H1 (cell line): ENCODE measurements at regions not wholly inside any gene's neighbourhood (a gene's known extent, or its start where the extent isn't known, plus 50 kb on each side); places are given as distances from the start of the nearest gene placed in this dataset.

Experiments
- CTCF ChIA-PET: fragments of 300-600 bp; sonication (Branson Sonifier 250); formaldehyde crosslinking; loops from one replicate; lab custom pipeline; 2021; ENCODE audit not compliant: partially characterized antibody; lab: Charles Lee
- POLR2A ChIA-PET: fragments of 300-600 bp; sonication (Branson Sonifier 250); formaldehyde crosslinking; loops from one replicate; lab custom pipeline; 2021; ENCODE audit warnings: inconsistent platforms; ENCODE audit not compliant: partially characterized antibody; lab: Charles Lee
- DNase-seq, 2 experiments: peaks; one replicate each; pipeline versions ENCODE4 v3.0.0 to v3.0.0-alpha.2; 2010 to 2022; ENCODE audit warnings: low spot score in 2 of 2, low read depth in 1 of 2, mixed read lengths in 1 of 2
- FAIRE-seq: peaks from 2 replicates; lab custom pipeline; 2011; peaks lifted over from hg19 to GRCh38; lab: Jason Lieb, UNC
- H2AFZ ChIP-seq: 2 replicates; pipeline ENCODE4 v1.8.1; 2012; ENCODE audit warnings: low read length, inconsistent platforms
- H2AK5ac ChIP-seq: 2 replicates; pipeline ENCODE4 v1.6.1; 2013; ENCODE audit warnings: low read depth, low read length
- H2BK120ac ChIP-seq: replicated peaks from 2 replicates; pipeline ENCODE3; 2013; ENCODE audit warnings: low read depth, low read length, inconsistent platforms
- H2BK12ac ChIP-seq: 2 replicates; pipeline ENCODE4 v1.6.1; 2013; ENCODE audit warnings: low read depth, low read length
- H2BK15ac ChIP-seq: 2 replicates; pipeline ENCODE4 v1.6.1; 2013; ENCODE audit warnings: low read length
- H2BK20ac ChIP-seq: 2 replicates; pipeline ENCODE4 v1.6.1; 2013; ENCODE audit warnings: low read length
- H2BK5ac ChIP-seq: 2 replicates; pipeline ENCODE4 v1.6.1; 2013; ENCODE audit warnings: low read depth, low read length
- H3K14ac ChIP-seq: 2 replicates; pipeline ENCODE4 v1.6.1; 2013; ENCODE audit warnings: inconsistent platforms; ENCODE audit not compliant: insufficient read length
- H3K18ac ChIP-seq: 2 replicates; pipeline ENCODE4 v1.6.1; 2013; ENCODE audit warnings: low read length; ENCODE audit errors: extremely low read depth
- H3K23ac ChIP-seq: 2 replicates; pipeline ENCODE4 v1.6.1; 2013; ENCODE audit warnings: inconsistent platforms; ENCODE audit not compliant: insufficient read length
- H3K23me2 ChIP-seq: 2 replicates; pipeline ENCODE4 v1.6.1; 2013; ENCODE audit warnings: low read depth, low read length
- H3K27ac ChIP-seq: 2 replicates; pipeline ENCODE4 v1.6.1; 2011; ENCODE audit warnings: low read depth, low read length, inconsistent platforms
- H3K27me3 ChIP-seq, 4 experiments: replicated peaks in 1 of 4; 1 replicate in 1 of 4; 2 replicates in 3 of 4; pipeline versions ENCODE4 v1.6.1 to v1.8.1; 2011 to 2013; ENCODE audit warnings: low read length in 3 of 4, mild to moderate bottlenecking in 3 of 4, inconsistent platforms in 2 of 4, mixed read lengths in 2 of 4, moderate library complexity in 1 of 4; ENCODE audit not compliant: control insufficient read depth in 3 of 4, insufficient read depth in 3 of 4; ENCODE audit errors: extremely low read depth in 1 of 4
- H3K36me3 ChIP-seq, 4 experiments: 2 replicates each; pipeline versions ENCODE4 v1.6.1 to v1.8.1; 2011 to 2013; ENCODE audit warnings: mild to moderate bottlenecking in 4 of 4, low read length in 3 of 4, moderate library complexity in 2 of 4, control low read depth in 1 of 4, inconsistent platforms in 1 of 4; ENCODE audit not compliant: insufficient read depth in 4 of 4, control insufficient read depth in 2 of 4
- H3K4ac ChIP-seq: replicated peaks from 2 replicates; pipeline ENCODE3; 2013; ENCODE audit warnings: low read length, low read depth, mixed read lengths, inconsistent platforms; ENCODE audit not compliant: insufficient read length
- H3K4me1 ChIP-seq, 4 experiments: replicated peaks in 1 of 4; 1 replicate in 1 of 4; 2 replicates in 3 of 4; pipeline versions ENCODE4 v1.6.1 to v1.8.1; 2011 to 2013; ENCODE audit warnings: low read length in 3 of 4, inconsistent platforms in 2 of 4, mixed read lengths in 1 of 4; ENCODE audit not compliant: insufficient read depth in 4 of 4, control insufficient read depth in 3 of 4
- H3K4me2 ChIP-seq, 2 experiments: 2 replicates each; pipeline versions ENCODE4 v1.6.1 to v1.8.1; 2011 to 2013; ENCODE audit warnings: low read depth in 2 of 2, low read length in 2 of 2, control low read depth in 1 of 2, inconsistent platforms in 1 of 2, mild to moderate bottlenecking in 1 of 2; ENCODE audit not compliant: insufficient read depth in 1 of 2
- H3K4me3 ChIP-seq, 4 experiments: fragments of 200-600, 300-600 bp in 1 of 4; sonication (generic), shearing (Covaris generic), sonication (Bioruptor Twin) in 1 of 4; 2 replicates each; pipeline versions ENCODE4 v1.5.1 to v1.8.1; 2011 to 2016; ENCODE audit warnings: low read length in 4 of 4, low read depth in 3 of 4, control low read depth in 2 of 4, inconsistent platforms in 2 of 4, mild to moderate bottlenecking in 2 of 4, mixed read lengths in 1 of 4, moderate library complexity in 1 of 4; ENCODE audit not compliant: insufficient read depth in 2 of 4; ENCODE audit errors: extremely low read depth in 1 of 4
- H3K56ac ChIP-seq: replicated peaks from 2 replicates; pipeline ENCODE3; 2013; ENCODE audit warnings: low read depth, mild to moderate bottlenecking, mixed read lengths, low read length, inconsistent platforms; ENCODE audit not compliant: insufficient read length
- H3K79me1 ChIP-seq: 2 replicates; pipeline ENCODE4 v1.6.1; 2013; ENCODE audit warnings: low read depth, low read length, control low read depth
- H3K79me2 ChIP-seq, 2 experiments: 2 replicates each; pipeline versions ENCODE4 v1.6.1 to v1.8.1; 2012 to 2013; ENCODE audit warnings: low read length in 2 of 2, mild to moderate bottlenecking in 2 of 2, inconsistent platforms in 1 of 2; ENCODE audit not compliant: insufficient read depth in 2 of 2, control insufficient read depth in 1 of 2
- H3K9ac ChIP-seq, 4 experiments: replicated peaks in 1 of 4; 1 replicate in 1 of 4; 2 replicates in 3 of 4; pipeline versions ENCODE4 v1.6.1 to v1.8.1; 2011 to 2013; ENCODE audit warnings: low read depth in 3 of 4, low read length in 3 of 4, control low read depth in 2 of 4, mild to moderate bottlenecking in 2 of 4, moderate library complexity in 2 of 4, inconsistent platforms in 1 of 4; ENCODE audit errors: extremely low read depth in 1 of 4
- H3K9me3 ChIP-seq, 2 experiments: 2 replicates each; pipeline versions ENCODE4 v1.6.1 to v1.8.1; 2012 to 2013; ENCODE audit warnings: mild to moderate bottlenecking in 2 of 2, moderate library complexity in 2 of 2, control low read depth in 1 of 2, inconsistent platforms in 1 of 2, low read depth in 1 of 2, low read length in 1 of 2, mixed read lengths in 1 of 2; ENCODE audit not compliant: insufficient read depth in 2 of 2
- H4K20me1 ChIP-seq, 2 experiments: replicated peaks in 1 of 2; 2 replicates each; pipeline versions ENCODE3 to v1.8.1; 2011 to 2013; ENCODE audit warnings: inconsistent platforms in 2 of 2, low read length in 2 of 2, mild to moderate bottlenecking in 1 of 2; ENCODE audit not compliant: insufficient read depth in 2 of 2, control insufficient read depth in 1 of 2
- H4K5ac ChIP-seq: 2 replicates; pipeline ENCODE4 v1.6.1; 2013; ENCODE audit warnings: low read length, low read depth, mixed read lengths, inconsistent platforms; ENCODE audit not compliant: insufficient read length
- H4K8ac ChIP-seq: 2 replicates; pipeline ENCODE4 v1.8.0; 2013; ENCODE audit warnings: mild to moderate bottlenecking, moderate library complexity, low read length, inconsistent platforms; ENCODE audit not compliant: insufficient read depth; ENCODE audit errors: extremely low read depth
- H4K91ac ChIP-seq: replicated peaks from 2 replicates; pipeline ENCODE3; 2013; ENCODE audit warnings: low read length, mixed read lengths, inconsistent platforms; ENCODE audit not compliant: insufficient read length
- BCL11A ChIP-seq, 2 experiments: IDR thresholded peaks; one replicate each; pipeline ENCODE4 v1.6.1; 2011; ENCODE audit warnings: low read depth in 2 of 2, low read length in 2 of 2, mild to moderate bottlenecking in 2 of 2
- CEBPB ChIP-seq: IDR thresholded peaks from 2 replicates; pipeline ENCODE4 v1.6.1; 2012; ENCODE audit warnings: low read depth, low read length
- CTBP2 ChIP-seq: IDR thresholded peaks from 2 replicates; pipeline ENCODE4 v1.7.0; 2011; ENCODE audit warnings: borderline replicate concordance, mild to moderate bottlenecking, moderate library complexity, mixed read lengths, low read length; ENCODE audit not compliant: insufficient read depth, insufficient read length
- EP300 ChIP-seq, 2 experiments: IDR thresholded peaks; 1 replicate in 1 of 2; 2 replicates in 1 of 2; pipeline ENCODE4 v1.6.1; 2011 to 2012; ENCODE audit warnings: low read depth in 2 of 2, low read length in 2 of 2, mild to moderate bottlenecking in 2 of 2, borderline replicate concordance in 1 of 2, inconsistent platforms in 1 of 2, moderate library complexity in 1 of 2
- KDM1A ChIP-seq: fragments of 200-600, 300-600 bp; sonication (generic); IDR thresholded peaks from 2 replicates; pipeline ENCODE4 v1.7.1; 2016; ENCODE audit warnings: mild to moderate bottlenecking, low read length, borderline replicate concordance
- KDM5A ChIP-seq: fragments of 200-600 bp; IDR thresholded peaks from 2 replicates; pipeline ENCODE4 v1.7.1; 2012; ENCODE audit warnings: mild to moderate bottlenecking, low read length, inconsistent platforms, mixed read lengths
- RNF2 ChIP-seq: fragments of 200-900, 300-1000 bp; sonication (generic); IDR thresholded peaks from 2 replicates; pipeline ENCODE4 v1.7.1; 2016; ENCODE audit warnings: borderline replicate concordance, low read depth, mild to moderate bottlenecking, antibody characterized with exemption, low read length; ENCODE audit not compliant: poor library complexity, severe bottlenecking; ENCODE audit errors: missing control alignments
- SIRT6 ChIP-seq: IDR thresholded peaks from one replicate; pipeline ENCODE4 v1.7.1; 2012; ENCODE audit warnings: low read length, inconsistent platforms
- SP2 ChIP-seq: IDR thresholded peaks from 2 replicates; pipeline ENCODE4 v1.6.1; 2012; ENCODE audit warnings: mild to moderate bottlenecking, low read length, inconsistent platforms
- TCF12 ChIP-seq: IDR thresholded peaks from 2 replicates; pipeline ENCODE4 v1.6.1; 2011; ENCODE audit warnings: low read depth, mild to moderate bottlenecking, low read length
- WGBS, 2 experiments: shearing (Covaris generic) in 1 of 2; methylation state at CpG; one replicate each; pipeline versions ENCODE4 v1.1.6 to v1.1.7; 2013 to 2015; ENCODE audit warnings: low lambda C conversion rate in 2 of 2, mixed read lengths in 2 of 2, inconsistent platforms in 1 of 2, low coverage in 1 of 2, missing lambda C conversion rate in 1 of 2; ENCODE audit not compliant: insufficient replicate concordance in 2 of 2, insufficient coverage in 1 of 2, insufficient read length in 1 of 2; ENCODE audit errors: extremely low coverage in 1 of 2, missing lambda C conversion rate in 1 of 2; 5-methylcytosine and 5-hydroxymethylcytosine counted together
- TF ChIP-seq, protein P1 (sequence below): IDR thresholded peaks from 2 replicates; pipeline ENCODE4 v1.6.1; 2012; ENCODE audit warnings: inconsistent platforms

- no peak for DNase-seq
- H3K79me2 ChIP-seq = no peaks in the 10 kb centered on the region
Measured at GRCh38 chr9:18421391-18421790, 52.6 kb upstream of the ADAMTSL1 start.

More at GRCh38 chr9:18421391-18421790, 52.6 kb upstream of the ADAMTSL1 start:
- no peak overlapping the region for H3K18ac ChIP-seq
- no peak overlapping the region for H2BK20ac ChIP-seq
- H2BK12ac ChIP-seq = no peak overlapping the region
- no peak overlapping the region for H3K4ac ChIP-seq
- no peaks in the 10 kb centered on the region for H3K79me1 ChIP-seq
- H3K9me3 ChIP-seq = no peaks in the 10 kb centered on the region
- no peak overlapping the region for H3K9ac ChIP-seq
- no peaks in the 10 kb centered on the region for H3K23me2 ChIP-seq
- ChIA-PET POLR2A (no interaction called here), CTCF (interaction anchor here (0.6 to 1.7 kb wide), 6 partner anchors 17 to 927 kb away, joined by 3 to 9 read pairs (median 4); no protein-coding TSS in a partner anchor)
- no peak overlapping the region for H2BK120ac ChIP-seq
- no peak overlapping the region for H3K14ac ChIP-seq
- H2BK15ac ChIP-seq = no peak overlapping the region
- H3K4me2 ChIP-seq = no peak overlapping the region
- FAIRE-seq = no peak
- no peaks in the 10 kb centered on the region for H3K27me3 ChIP-seq
- no peaks in the 10 kb centered on the region for H3K36me3 ChIP-seq
- no peak overlapping the region for H2BK5ac ChIP-seq
- no peaks in the 10 kb centered on the region for H3K4me1 ChIP-seq
- no peak overlapping the region for H4K5ac ChIP-seq
- H3K4me3 ChIP-seq = no peak overlapping the region
- no peak overlapping the region for H4K8ac ChIP-seq
- H3K56ac ChIP-seq = no peak overlapping the region
- no peak overlapping the region for H3K23ac ChIP-seq
- 93% methylated on average over 2 of the region's 2 CpGs; no CpG with 5 or more reads in 1 of the 2 experiments for WGBS, 2 experiments
- TF ChIP-seq SIRT6 (no peak), KDM5A (no peak), BCL11A (IDR thresholded peaks at IDR 0.05; ENCODE audit: low read depth in 2 of 2, low read length in 2 of 2) (no peak), RNF2 (no peak), CTBP2 (no peak), SP2 (no peak), EP300 (IDR thresholded peaks at IDR 0.05; ENCODE audit: borderline replicate concordance in 1 of 2, low read depth in 2 of 2, low read length in 2 of 2) (no peak), KDM1A (no peak), CEBPB (no peak), TCF12 (no peak)
- TF ChIP-seq, protein P1, sequence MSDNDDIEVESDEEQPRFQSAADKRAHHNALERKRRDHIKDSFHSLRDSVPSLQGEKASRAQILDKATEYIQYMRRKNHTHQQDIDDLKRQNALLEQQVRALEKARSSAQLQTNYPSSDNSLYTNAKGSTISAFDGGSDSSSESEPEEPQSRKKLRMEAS = no peak
- no peak overlapping the region for H4K91ac ChIP-seq
- no peak overlapping the region for H3K27ac ChIP-seq
- H4K20me1 ChIP-seq = no peaks in the 10 kb centered on the region
- no peak overlapping the region for H2AK5ac ChIP-seq
- no peak overlapping the region for H2AFZ ChIP-seq
